Trophoblast cell (in vitro differentiated cells and primary cell): ENCODE measurements at regions not wholly inside any gene's neighbourhood (a gene's known extent, or its start where the extent isn't known, plus 50 kb on each side); places are given as distances from the start of the nearest gene placed in this dataset.

ENCODE experiments used
- DNase-seq, 2 donors: peaks; one replicate each; pipeline ENCODE4 v3.0.0-alpha.2; 2016
- H2AFZ ChIP-seq: 2 replicates; pipeline ENCODE4 v1.6.1; 2013; ENCODE audit warnings: low read length, moderate library complexity, mild to moderate bottlenecking; ENCODE audit not compliant: insufficient read depth, poor library complexity
- H2AK5ac ChIP-seq: 2 replicates; pipeline ENCODE4 v1.6.1; 2013; ENCODE audit warnings: mild to moderate bottlenecking, low read length
- H2BK120ac ChIP-seq: 2 replicates; pipeline ENCODE4 v1.6.1; 2013; ENCODE audit warnings: low read length, mild to moderate bottlenecking, moderate library complexity; ENCODE audit not compliant: insufficient read depth, poor library complexity
- H2BK12ac ChIP-seq: 2 replicates; pipeline ENCODE4 v1.6.1; 2013; ENCODE audit warnings: mild to moderate bottlenecking, low read length, moderate library complexity
- H2BK5ac ChIP-seq: 2 replicates; pipeline ENCODE4 v1.6.1; 2013; ENCODE audit warnings: low read length, low read depth, moderate library complexity, mild to moderate bottlenecking; ENCODE audit not compliant: poor library complexity
- H3K14ac ChIP-seq: 2 replicates; pipeline ENCODE4 v1.6.1; 2013; ENCODE audit warnings: mild to moderate bottlenecking, low read length
- H3K18ac ChIP-seq: 2 replicates; pipeline ENCODE4 v1.6.1; 2013; ENCODE audit warnings: mild to moderate bottlenecking, low read length
- H3K23ac ChIP-seq: 2 replicates; pipeline ENCODE4 v1.6.1; 2013; ENCODE audit warnings: low read length
- H3K27ac ChIP-seq: 2 replicates; pipeline ENCODE4 v1.5.1; 2013; ENCODE audit warnings: low read depth, mild to moderate bottlenecking, inconsistent platforms, low read length, moderate library complexity
- H3K27me3 ChIP-seq: 2 replicates; pipeline ENCODE4 v1.6.1; 2013; ENCODE audit warnings: inconsistent platforms, mild to moderate bottlenecking, low read length, moderate library complexity; ENCODE audit not compliant: insufficient read depth
- H3K36me3 ChIP-seq, 2 experiments: 1 replicate in 1 of 2; 2 replicates in 1 of 2; pipeline ENCODE4 v1.6.1; 2013; ENCODE audit warnings: low read length in 2 of 2, mild to moderate bottlenecking in 2 of 2, moderate library complexity in 1 of 2; ENCODE audit not compliant: insufficient read depth in 2 of 2, control insufficient read depth in 1 of 2
- H3K4ac ChIP-seq: 2 replicates; pipeline ENCODE4 v1.6.1; 2013; ENCODE audit warnings: low read depth, mild to moderate bottlenecking, low read length, moderate library complexity
- H3K4me1 ChIP-seq, 2 experiments: 1 replicate in 1 of 2; 2 replicates in 1 of 2; pipeline ENCODE4 v1.6.1; 2013; ENCODE audit warnings: low read length in 2 of 2, mild to moderate bottlenecking in 2 of 2, moderate library complexity in 1 of 2; ENCODE audit not compliant: insufficient read depth in 2 of 2, control insufficient read depth in 1 of 2
- H3K4me2 ChIP-seq: 2 replicates; pipeline ENCODE4 v1.6.1; 2013; ENCODE audit warnings: inconsistent platforms, mild to moderate bottlenecking, low read length, moderate library complexity
- H3K4me3 ChIP-seq: 2 replicates; pipeline ENCODE4 v1.5.1; 2013; ENCODE audit warnings: mild to moderate bottlenecking, low read depth, low read length, inconsistent platforms
- H3K79me1 ChIP-seq: one replicate; pipeline ENCODE4 v1.6.1; 2013; ENCODE audit warnings: low read length
- H3K79me2 ChIP-seq: 2 replicates; pipeline ENCODE4 v1.6.1; 2013; ENCODE audit warnings: low read length, mild to moderate bottlenecking; ENCODE audit not compliant: control insufficient read depth, insufficient read depth, poor library complexity
- H3K9ac ChIP-seq: 2 replicates; pipeline ENCODE4 v1.6.1; 2013; ENCODE audit warnings: mild to moderate bottlenecking, low read length
- H3K9me3 ChIP-seq: 2 replicates; pipeline ENCODE4 v1.6.1; 2013; ENCODE audit warnings: low read depth, mild to moderate bottlenecking, control low read depth, inconsistent platforms, low read length; ENCODE audit not compliant: insufficient read depth
- H4K12ac ChIP-seq: 2 replicates; pipeline ENCODE4 v1.6.1; 2013; ENCODE audit warnings: low read depth, mild to moderate bottlenecking, low read length, moderate library complexity
- H4K8ac ChIP-seq: 2 replicates; pipeline ENCODE4 v1.6.1; 2013; ENCODE audit warnings: low read depth, mild to moderate bottlenecking, low read length, moderate library complexity
- H4K91ac ChIP-seq: one replicate; pipeline ENCODE4 v1.6.1; 2013; ENCODE audit warnings: low read depth, mild to moderate bottlenecking, low read length, moderate library complexity
- WGBS: extraction: QIAGEN DNeasy Blood & Tissue Kit; methylation state at CpG from one replicate; pipeline ENCODE4 v1.1.7; 2013; ENCODE audit warnings: missing lambda C conversion rate; ENCODE audit not compliant: insufficient read length, insufficient coverage; ENCODE audit errors: extremely low coverage; 5-methylcytosine and 5-hydroxymethylcytosine counted together

DNA sequence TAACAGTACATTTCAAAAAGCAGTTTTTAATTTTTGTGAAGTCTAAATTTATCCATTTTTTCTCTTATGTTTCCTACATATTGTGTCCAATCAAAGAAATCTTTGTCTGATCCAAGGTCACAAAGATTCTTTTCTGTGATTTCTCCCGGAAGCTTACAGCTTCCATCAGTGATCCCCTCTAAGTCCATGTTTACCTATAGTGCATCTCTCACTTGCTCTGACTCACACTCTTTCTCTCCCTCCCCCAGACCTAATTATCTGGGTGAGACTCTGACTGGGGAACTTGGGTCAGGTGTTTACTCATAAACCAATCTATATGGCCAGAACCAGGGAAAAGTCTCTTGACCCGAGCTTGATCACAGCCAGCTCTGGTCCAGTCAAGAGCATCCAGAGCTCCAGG lies 224.4 kb downstream of the SPTSSA start:
- H3K27ac ChIP-seq: no peak overlapping the region
- no peak overlapping the region for H2AK5ac ChIP-seq
- H4K8ac ChIP-seq: no peak overlapping the region
- H3K9me3 ChIP-seq: no peaks in the 10 kb centered on the region
- no peak overlapping the region for H3K14ac ChIP-seq
- H3K79me2 ChIP-seq: no peaks in the 10 kb centered on the region
- H2BK120ac ChIP-seq: no peak overlapping the region
- no peak overlapping the region for H3K4me2 ChIP-seq
- no peak overlapping the region for H4K12ac ChIP-seq
- no peaks in the 10 kb centered on the region for H3K27me3 ChIP-seq
- H2BK5ac ChIP-seq: no peak overlapping the region
- H3K4me1 ChIP-seq: no peaks in the 10 kb centered on the region
- H2BK12ac ChIP-seq: no peak overlapping the region
- H3K9ac ChIP-seq: no peak overlapping the region
- H3K36me3 ChIP-seq: no peaks in the 10 kb centered on the region
- no peak overlapping the region for H3K18ac ChIP-seq
- no peak overlapping the region for H3K4ac ChIP-seq
- DNase-seq: no peak
- H3K79me1 ChIP-seq: no peaks in the 10 kb centered on the region
- H3K4me3 ChIP-seq: no peak overlapping the region
- no CpG with 5 or more reads among the region's 2 CpGs for WGBS
- no peak overlapping the region for H3K23ac ChIP-seq
- H4K91ac ChIP-seq: no peak overlapping the region
- H2AFZ ChIP-seq: no peak overlapping the region

DNA sequence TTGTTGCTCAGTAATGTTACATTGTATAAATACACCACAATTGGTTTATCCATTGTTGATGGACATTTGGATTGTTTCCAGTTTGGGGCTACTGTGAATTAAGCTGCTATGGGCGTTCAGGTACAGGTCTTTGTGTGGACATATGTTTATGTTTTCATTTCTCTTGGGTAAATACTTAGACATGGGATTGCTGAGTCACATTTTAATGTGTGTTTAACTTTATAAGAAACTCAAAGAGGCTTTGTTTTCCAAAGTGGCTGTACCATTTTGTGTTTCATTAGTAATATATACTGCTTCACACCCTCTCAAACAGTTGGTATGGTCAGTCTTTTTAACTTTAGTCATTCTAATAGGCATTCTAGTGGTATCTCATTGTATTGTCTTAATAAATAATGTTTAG lies 225.0 kb downstream of the SPTSSA start:
- Histone ChIP-seq H3K4me1 (no peaks in the 10 kb centered on the region), H2BK12ac (no peak overlapping the region), H3K4ac (no peak overlapping the region), H2BK5ac (no peak overlapping the region), H2AFZ (no peak overlapping the region), H3K27ac (no peak overlapping the region), H3K9me3 (no peaks in the 10 kb centered on the region), H4K12ac (no peak overlapping the region), H3K36me3 (no peaks in the 10 kb centered on the region), H3K18ac (no peak overlapping the region), H4K8ac (no peak overlapping the region), H2AK5ac (no peak overlapping the region), H4K91ac (no peak overlapping the region), H3K79me1 (no peaks in the 10 kb centered on the region), H3K79me2 (no peaks in the 10 kb centered on the region), H3K9ac (no peak overlapping the region), H3K23ac (no peak overlapping the region), H3K4me3 (no peak overlapping the region), H3K27me3 (no peaks in the 10 kb centered on the region), H3K14ac (no peak overlapping the region), H2BK120ac (no peak overlapping the region), H3K4me2 (no peak overlapping the region)
- no peak for DNase-seq
- no CpG with 5 or more reads among the region's 1 CpG for WGBS

DNA sequence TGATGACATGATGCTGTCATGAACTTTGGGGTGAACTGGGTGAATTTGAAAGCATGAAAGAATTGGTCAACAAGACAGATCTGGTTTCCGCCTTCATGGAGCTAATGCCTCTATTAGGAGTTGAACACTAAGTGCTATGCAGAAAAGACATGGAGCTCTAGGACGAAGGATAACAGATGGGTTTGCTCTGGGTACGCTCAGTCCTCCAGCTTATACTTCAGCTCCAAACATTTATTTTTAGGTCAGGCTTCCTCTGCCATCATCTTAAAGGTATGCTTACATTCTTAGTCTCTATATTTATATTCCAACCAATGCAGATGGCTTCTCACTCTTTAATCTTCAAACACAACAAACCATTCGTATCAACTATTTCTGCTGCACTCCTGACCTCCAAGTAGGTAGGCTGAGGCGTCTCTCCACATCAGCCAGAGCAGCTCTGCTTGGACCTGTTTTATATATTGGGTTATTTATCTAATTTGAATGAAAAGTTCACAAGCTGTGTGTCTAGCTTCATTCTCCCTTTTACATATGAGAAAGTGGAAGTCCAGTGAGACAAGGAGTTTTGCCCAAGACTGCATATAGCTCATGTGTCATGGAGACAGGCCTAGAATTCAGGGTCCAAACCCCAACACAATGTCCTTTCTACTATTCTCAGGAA lies 226.3 kb downstream of the SPTSSA start:
- Histone ChIP-seq H3K36me3 (no peaks in the 10 kb centered on the region), H2BK5ac (no peak overlapping the region), H3K23ac (no peak overlapping the region), H2AFZ (no peak overlapping the region), H3K4ac (no peak overlapping the region), H4K91ac (no peak overlapping the region), H3K4me2 (no peak overlapping the region), H2BK12ac (no peak overlapping the region), H3K27me3 (no peaks in the 10 kb centered on the region), H3K4me3 (no peak overlapping the region), H4K8ac (no peak overlapping the region), H3K4me1 (no peaks in the 10 kb centered on the region), H3K27ac (no peak overlapping the region), H3K79me1 (no peaks in the 10 kb centered on the region), H2BK120ac (no peak overlapping the region), H3K14ac (no peak overlapping the region), H3K79me2 (no peaks in the 10 kb centered on the region), H2AK5ac (no peak overlapping the region), H3K18ac (no peak overlapping the region), H4K12ac (no peak overlapping the region), H3K9me3 (no peaks in the 10 kb centered on the region), H3K9ac (no peak overlapping the region)
- WGBS: 100% methylated on average over 1 of the region's 5 CpGs
- no peak for DNase-seq

DNA sequence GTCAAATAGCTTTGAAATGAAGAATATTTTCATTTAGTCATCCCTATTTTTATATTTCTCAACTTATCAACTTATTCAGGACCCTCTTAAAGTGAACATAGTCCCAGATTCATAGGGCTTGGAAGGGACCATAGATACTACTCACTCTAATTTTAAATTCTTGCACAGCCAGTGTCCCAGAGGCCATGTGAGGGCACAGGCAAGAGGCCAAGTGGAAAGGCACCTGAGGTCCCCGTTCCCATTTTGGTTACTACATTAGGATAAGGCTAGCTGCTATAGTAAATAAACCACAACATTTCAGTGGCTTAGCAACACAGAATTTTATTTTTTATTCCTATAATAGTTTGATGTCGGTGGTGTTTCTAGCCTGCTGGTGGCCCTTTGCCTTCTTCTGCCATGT lies 227.8 kb downstream of the SPTSSA start:
- DNase-seq: no peak
- no peaks in the 10 kb centered on the region for H3K36me3 ChIP-seq
- H2AFZ ChIP-seq: no peak overlapping the region
- H2BK12ac ChIP-seq: no peak overlapping the region
- H3K9me3 ChIP-seq: no peaks in the 10 kb centered on the region
- no peak overlapping the region for H3K4me2 ChIP-seq
- H2BK5ac ChIP-seq: no peak overlapping the region
- no CpG with 5 or more reads among the region's 2 CpGs for WGBS
- H2AK5ac ChIP-seq: no peak overlapping the region
- no peak overlapping the region for H3K27ac ChIP-seq
- no peaks in the 10 kb centered on the region for H3K79me1 ChIP-seq
- no peak overlapping the region for H3K4ac ChIP-seq
- no peak overlapping the region for H3K4me3 ChIP-seq
- H4K12ac ChIP-seq: no peak overlapping the region
- H3K79me2 ChIP-seq: no peaks in the 10 kb centered on the region
- no peaks in the 10 kb centered on the region for H3K27me3 ChIP-seq
- no peak overlapping the region for H3K23ac ChIP-seq
- no peaks in the 10 kb centered on the region for H3K4me1 ChIP-seq
- no peak overlapping the region for H4K8ac ChIP-seq
- no peak overlapping the region for H3K9ac ChIP-seq
- H4K91ac ChIP-seq: no peak overlapping the region
- no peak overlapping the region for H3K14ac ChIP-seq
- no peak overlapping the region for H3K18ac ChIP-seq
- no peak overlapping the region for H2BK120ac ChIP-seq
